ENCODE measurements at regions not wholly inside any gene's neighbourhood (a gene's known extent, or its start where the extent isn't known, plus 50 kb on each side); places are given as distances from the start of the nearest gene placed in this dataset.

GRCh38 chr2:19556648-19557047 is 198.2 kb upstream of the OSR1 start:
- DNase-seq (ENCODE audit: low spot score), result no peak
- Histone ChIP-seq H3K27ac (no peak overlapping the region), H3K4me3 (no peak overlapping the region)
- TF ChIP-seq CTCF (IDR thresholded peaks at IDR 0.05), result no peak

GRCh38 chr2:19554520-19554919 is 196.1 kb upstream of the OSR1 start:
- Histone ChIP-seq H3K4me3 (no peak overlapping the region), H3K27ac (no peak overlapping the region)
- DNase-seq (ENCODE audit: low spot score), result no peak
- no peak for TF ChIP-seq CTCF (IDR thresholded peaks at IDR 0.05)

- Histone ChIP-seq H3K27ac (no peak overlapping the region), H3K4me3 (no peak overlapping the region)
- TF ChIP-seq CTCF (IDR thresholded peaks at IDR 0.05), result no peak
- no peak for DNase-seq (ENCODE audit: low spot score)
Observed at GRCh38 chr2:19552270-19552669, 193.8 kb upstream of the OSR1 start.

GRCh38 chr2:19550750-19551149 is 192.3 kb upstream of the OSR1 start:
- no peak overlapping the region for H3K27ac ChIP-seq
- H3K4me3 ChIP-seq, result no peak overlapping the region
- TF ChIP-seq CTCF (IDR thresholded peaks at IDR 0.05), result no peak
- DNase-seq (ENCODE audit: low spot score), result no peak

- Histone ChIP-seq H3K27ac (no peak overlapping the region), H3K4me3 (no peak overlapping the region)
- no peak for DNase-seq (ENCODE audit: low spot score)
- no peak for TF ChIP-seq CTCF (IDR thresholded peaks at IDR 0.05)
Observed at GRCh38 chr2:19549821-19550220, 191.4 kb upstream of the OSR1 start.

- no peak overlapping the region for H3K4me3 ChIP-seq
- H3K27ac ChIP-seq, result no peak overlapping the region
- no peak for DNase-seq (ENCODE audit: low spot score)
- no peak for TF ChIP-seq CTCF (IDR thresholded peaks at IDR 0.05)
Observed at GRCh38 chr2:19548116-19548515, 189.7 kb upstream of the OSR1 start.

GRCh38 chr2:19547321-19547720 is 188.9 kb upstream of the OSR1 start:
- H3K27ac ChIP-seq, result no peak overlapping the region
- no peak for TF ChIP-seq CTCF (IDR thresholded peaks at IDR 0.05)
- DNase-seq (ENCODE audit: low spot score), result no peak
- H3K4me3 ChIP-seq, result no peak overlapping the region
